ENCODE measurements at regions not wholly inside any gene's neighbourhood (a gene's known extent, or its start where the extent isn't known, plus 50 kb on each side); places are given as distances from the start of the nearest gene placed in this dataset.

DNA sequence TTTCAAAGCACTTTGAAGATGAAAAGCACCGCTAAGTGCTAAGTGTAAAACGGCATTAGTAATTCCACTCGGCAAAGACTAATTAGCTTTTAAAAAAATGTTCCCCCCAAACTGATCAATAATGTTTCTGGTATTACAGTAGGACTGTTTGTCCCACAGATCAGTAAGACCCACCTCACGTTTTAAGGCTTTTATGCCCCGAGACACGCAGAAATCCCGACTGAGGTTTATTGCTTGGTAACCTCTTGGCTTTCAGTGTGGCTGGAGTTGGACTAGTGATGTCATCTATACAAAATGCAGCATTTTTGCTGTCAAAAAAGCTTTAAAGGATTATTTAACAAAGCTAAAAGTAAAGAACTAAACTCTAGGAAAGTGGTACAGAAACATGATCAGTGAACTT, 414.6 kb upstream of the PSMD7 start:
- no peak for TF ChIP-seq POLR2A (IDR thresholded peaks at IDR 0.05; ENCODE audit: low read length)
- TF ChIP-seq GATA1 (IDR thresholded peaks at IDR 0.05; ENCODE audit: low read depth, low read length): no peak
